ENCODE measurements at regions not wholly inside any gene's neighbourhood (a gene's known extent, or its start where the extent isn't known, plus 50 kb on each side); places are given as distances from the start of the nearest gene placed in this dataset.

DNA sequence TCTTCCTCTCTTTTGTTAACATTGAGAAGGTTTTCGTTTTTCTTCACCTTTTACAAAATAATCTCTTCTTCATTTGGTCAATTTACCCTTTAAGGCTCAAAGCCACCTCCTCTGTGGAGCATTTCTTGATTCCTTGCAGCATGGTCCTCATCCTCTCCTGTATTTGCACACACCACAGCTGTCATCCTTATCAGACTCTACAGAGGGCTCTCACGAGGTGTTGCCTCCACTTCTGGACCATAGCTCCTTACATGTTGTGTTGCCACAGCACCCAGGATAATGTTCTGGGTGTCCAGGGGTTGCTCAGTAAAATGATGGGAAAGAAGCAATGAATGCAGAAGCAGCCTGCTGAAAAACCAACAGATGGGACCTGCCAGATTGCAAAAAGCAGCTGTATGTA lies 192.8 kb downstream of the SH2D4B start:
- TF ChIP-seq, protein P1, sequence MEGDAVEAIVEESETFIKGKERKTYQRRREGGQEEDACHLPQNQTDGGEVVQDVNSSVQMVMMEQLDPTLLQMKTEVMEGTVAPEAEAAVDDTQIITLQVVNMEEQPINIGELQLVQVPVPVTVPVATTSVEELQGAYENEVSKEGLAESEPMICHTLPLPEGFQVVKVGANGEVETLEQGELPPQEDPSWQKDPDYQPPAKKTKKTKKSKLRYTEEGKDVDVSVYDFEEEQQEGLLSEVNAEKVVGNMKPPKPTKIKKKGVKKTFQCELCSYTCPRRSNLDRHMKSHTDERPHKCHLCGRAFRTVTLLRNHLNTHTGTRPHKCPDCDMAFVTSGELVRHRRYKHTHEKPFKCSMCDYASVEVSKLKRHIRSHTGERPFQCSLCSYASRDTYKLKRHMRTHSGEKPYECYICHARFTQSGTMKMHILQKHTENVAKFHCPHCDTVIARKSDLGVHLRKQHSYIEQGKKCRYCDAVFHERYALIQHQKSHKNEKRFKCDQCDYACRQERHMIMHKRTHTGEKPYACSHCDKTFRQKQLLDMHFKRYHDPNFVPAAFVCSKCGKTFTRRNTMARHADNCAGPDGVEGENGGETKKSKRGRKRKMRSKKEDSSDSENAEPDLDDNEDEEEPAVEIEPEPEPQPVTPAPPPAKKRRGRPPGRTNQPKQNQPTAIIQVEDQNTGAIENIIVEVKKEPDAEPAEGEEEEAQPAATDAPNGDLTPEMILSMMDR (IDR thresholded peaks at IDR 0.05): no peak
- TF ChIP-seq POLR2A (IDR thresholded peaks at IDR 0.05): no peak

Data from uterus (tissue), 2 donors.